AG08395 (cell line): ENCODE measurements at regions not wholly inside any gene's neighbourhood (a gene's known extent, or its start where the extent isn't known, plus 50 kb on each side); places are given as distances from the start of the nearest gene placed in this dataset.

Source experiments
- DNase-seq: peaks from one replicate; pipeline ENCODE4 v3.0.0; 2012; ENCODE audit warnings: mixed read lengths, low spot score

- DNase-seq, result peak; percentile 72
Measured at GRCh38 chr4:176902710-176903323, 110.1 kb upstream of the VEGFC start.

- no peak for DNase-seq
Measured at GRCh38 chr4:176906709-176907108, 114.0 kb upstream of the VEGFC start.

GRCh38 chr4:176910646-176911045, 117.9 kb upstream of the VEGFC start:
- no peak for DNase-seq

GRCh38 chr4:176919631-176920030, 126.9 kb upstream of the VEGFC start:
- DNase-seq, result no peak

- peak; percentile 27 for DNase-seq
Measured at GRCh38 chr4:176920694-176921093, 128.0 kb upstream of the VEGFC start.

- no peak for DNase-seq
Measured at GRCh38 chr4:176921256-176921655, 128.5 kb upstream of the VEGFC start.

GRCh38 chr4:176924238-176924637, 131.5 kb upstream of the VEGFC start:
- DNase-seq, result no peak

- DNase-seq, result no peak
Measured at GRCh38 chr4:176925962-176926361, 133.2 kb upstream of the VEGFC start.

- no peak for DNase-seq
Measured at GRCh38 chr4:176927117-176927516, 134.4 kb upstream of the VEGFC start.

- DNase-seq, result peak; percentile 32
Measured at GRCh38 chr4:176927664-176928063, 134.9 kb upstream of the VEGFC start.

GRCh38 chr4:176939445-176939844, 146.7 kb upstream of the VEGFC start:
- peak; percentile 37 for DNase-seq

- DNase-seq, result no peak
Measured at GRCh38 chr4:176945334-176945733, 152.6 kb upstream of the VEGFC start.

GRCh38 chr4:176949029-176949428, 156.3 kb upstream of the VEGFC start:
- peak; percentile 34 for DNase-seq

GRCh38 chr4:176953021-176953420, 160.3 kb upstream of the VEGFC start:
- DNase-seq, result peak; percentile 12

GRCh38 chr4:176957353-176958118, 164.8 kb upstream of the VEGFC start:
- no peak for DNase-seq

- DNase-seq, result no peak
Measured at GRCh38 chr4:176959980-176960379, 167.3 kb upstream of the VEGFC start.

GRCh38 chr4:176963121-176963520, 170.4 kb upstream of the VEGFC start:
- DNase-seq, result no peak

GRCh38 chr4:176964116-176964691, 171.5 kb upstream of the VEGFC start:
- no peak for DNase-seq

GRCh38 chr4:176967586-176967985, 174.9 kb upstream of the VEGFC start:
- no peak for DNase-seq

GRCh38 chr4:176968094-176968493, 175.4 kb upstream of the VEGFC start:
- no peak for DNase-seq

- no peak for DNase-seq
Measured at GRCh38 chr4:176969011-176969410, 176.3 kb upstream of the VEGFC start.

- no peak for DNase-seq
Measured at GRCh38 chr4:176970853-176971252, 178.1 kb upstream of the VEGFC start.

- no peak for DNase-seq
Measured at GRCh38 chr4:176971576-176972115, 178.9 kb upstream of the VEGFC start.
